Stimulated activated CD8-positive, alpha-beta memory T cell treated with anti-CD3 and anti-CD28 coated beads, Interleukin-12 subunit alpha, Interleukin-12 subunit beta, amount 100 ng/mL, for 1 hour (primary cell): ENCODE measurements at regions not wholly inside any gene's neighbourhood (a gene's known extent, or its start where the extent isn't known, plus 50 kb on each side); places are given as distances from the start of the nearest gene placed in this dataset.

Experiments used
- DNase-seq: peaks from one replicate; pipeline ENCODE4 v3.0.0-alpha.2; 2020; ENCODE audit warnings: low read depth

DNA sequence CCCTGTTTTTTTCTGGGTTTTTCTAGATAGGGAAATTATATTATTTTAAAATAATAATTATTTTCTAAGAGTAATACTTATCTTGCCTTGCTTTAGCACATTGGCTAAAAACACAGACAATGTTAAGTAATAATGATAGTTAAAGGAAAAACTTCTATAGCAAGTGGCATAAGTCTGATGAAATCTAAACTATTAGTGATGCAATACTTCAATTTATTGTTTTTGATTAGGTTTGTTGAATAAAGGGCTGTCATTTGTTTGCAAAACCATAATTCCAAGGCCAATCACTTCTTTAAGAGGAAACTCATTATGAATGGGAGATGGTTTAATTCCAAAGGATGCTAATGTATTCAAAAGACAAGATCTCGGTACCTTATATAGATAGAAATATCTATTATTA lies 293.8 kb upstream of the FBXL7 start:
- no peak for DNase-seq

- no peak for DNase-seq
These were observed 296.6 kb upstream of the FBXL7 start for GRCh38 chr5:15203376-15203775.

- no peak for DNase-seq
These were observed 309.0 kb upstream of the FBXL7 start for GRCh38 chr5:15191012-15191411.

- DNase-seq, result no peak
These were observed 311.9 kb upstream of the ANKH start for GRCh38 chr5:15183520-15183919.

DNA sequence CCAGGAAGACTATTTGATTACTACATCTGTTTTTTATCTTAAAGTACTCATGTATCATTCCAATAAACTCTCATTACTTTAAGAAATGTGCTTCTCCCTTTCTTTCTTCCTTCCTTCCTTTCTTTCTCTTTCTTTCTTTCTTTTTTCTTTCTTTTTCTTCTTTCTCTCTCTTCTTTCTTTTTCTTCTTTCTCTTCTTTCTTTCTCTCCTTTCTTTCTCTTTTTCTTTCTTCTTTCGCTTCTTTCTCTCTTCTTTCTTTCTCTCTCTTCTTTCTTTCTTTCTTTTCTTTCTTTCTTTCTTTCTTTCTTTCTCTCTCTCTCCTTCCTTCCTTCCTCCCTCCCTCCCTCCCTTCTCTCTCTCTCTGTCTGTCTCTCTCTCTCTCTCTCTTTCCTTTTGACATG lies 298.6 kb upstream of the ANKH start:
- no peak for DNase-seq

GRCh38 chr5:15168358-15168757 lies 296.8 kb upstream of the ANKH start:
- DNase-seq, result no peak

GRCh38 chr5:15160091-15160490 lies 288.5 kb upstream of the ANKH start:
- no peak for DNase-seq

- no peak for DNase-seq
These were observed 288.0 kb upstream of the ANKH start for GRCh38 chr5:15159606-15160005.

DNA sequence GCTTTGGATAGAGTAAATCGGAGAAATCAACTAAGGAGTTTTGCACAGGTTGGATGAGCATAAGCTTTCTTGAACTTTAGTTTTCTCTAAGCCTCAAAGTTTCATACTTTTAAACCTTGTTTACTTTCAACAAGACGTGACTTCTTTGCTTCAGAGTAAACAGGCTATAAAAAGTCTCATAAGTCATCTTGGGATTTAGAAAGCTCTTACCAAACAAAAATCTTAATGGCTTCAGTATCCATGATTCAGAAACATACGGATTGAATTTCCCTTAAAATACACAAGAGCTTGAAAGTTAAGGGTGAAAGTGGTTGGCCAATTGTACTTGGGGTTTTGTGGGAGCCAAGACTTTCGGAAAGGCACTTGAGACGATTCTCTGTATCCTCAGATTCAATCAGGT lies 270.9 kb upstream of the ANKH start:
- DNase-seq, result no peak

DNA sequence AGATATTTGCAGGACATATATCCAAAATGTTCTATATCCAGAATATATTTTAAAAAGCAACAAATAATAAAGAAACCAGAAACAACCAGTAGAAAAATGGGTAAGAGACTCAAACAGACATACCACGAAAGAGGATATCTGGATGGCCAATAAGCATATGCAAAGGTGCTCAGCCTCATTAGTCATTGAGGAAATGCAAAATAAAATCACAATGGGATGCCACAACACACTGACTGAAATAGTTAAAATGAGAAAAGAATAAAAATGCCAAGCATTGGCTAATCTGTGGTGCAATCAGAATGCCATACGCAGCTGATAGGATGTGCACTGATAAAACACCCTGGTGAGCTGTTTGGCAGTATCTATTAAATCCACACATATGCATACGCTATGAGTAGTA lies 265.8 kb upstream of the ANKH start:
- DNase-seq, result no peak

DNA sequence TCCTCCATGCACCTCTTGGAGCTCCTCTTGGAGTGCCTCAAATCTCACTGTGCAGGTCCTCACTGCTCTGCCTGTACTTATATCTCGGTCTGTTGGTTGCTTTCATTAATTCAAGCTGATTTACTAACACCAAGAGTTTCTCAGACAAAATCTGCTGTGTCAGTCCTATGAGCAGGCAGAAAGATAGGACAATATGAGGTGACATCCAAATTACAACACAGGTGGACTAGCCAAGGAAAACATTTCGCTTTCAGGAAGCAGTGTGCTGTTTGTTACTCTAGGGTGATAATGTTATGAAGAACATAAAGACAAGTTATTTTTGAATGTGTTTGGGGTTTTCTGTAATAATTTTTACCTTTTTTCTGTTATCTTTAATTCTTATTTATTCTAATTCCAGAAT lies 264.1 kb upstream of the ANKH start:
- DNase-seq, result no peak

DNA sequence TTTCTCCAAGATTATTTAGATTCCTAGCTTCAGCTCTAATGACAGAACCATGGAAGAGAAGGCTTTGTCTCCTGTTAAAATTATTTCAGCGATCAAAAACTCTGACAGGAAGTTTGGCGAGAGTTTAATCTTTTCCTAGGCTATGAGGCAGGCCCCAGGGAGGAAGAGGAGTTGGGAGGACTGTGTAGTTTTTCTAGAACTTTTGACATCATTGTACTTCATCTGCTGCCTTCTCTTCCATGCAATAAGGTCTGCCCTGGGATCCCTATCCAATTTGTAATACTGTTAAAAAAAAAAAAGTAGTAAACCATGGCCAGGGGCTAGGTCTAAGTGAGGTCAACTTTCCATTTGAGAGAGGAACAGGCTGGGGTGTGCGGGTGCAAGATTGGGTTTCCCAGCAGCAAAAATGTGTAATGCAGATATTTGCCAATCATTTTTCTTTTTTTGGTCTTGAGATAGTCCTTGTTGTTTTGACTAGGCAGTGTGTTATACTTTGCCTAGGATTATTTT lies 261.9 kb upstream of the ANKH start:
- no peak for DNase-seq

- DNase-seq, result no peak
These were observed 261.3 kb upstream of the ANKH start for GRCh38 chr5:15132816-15133405.

DNA sequence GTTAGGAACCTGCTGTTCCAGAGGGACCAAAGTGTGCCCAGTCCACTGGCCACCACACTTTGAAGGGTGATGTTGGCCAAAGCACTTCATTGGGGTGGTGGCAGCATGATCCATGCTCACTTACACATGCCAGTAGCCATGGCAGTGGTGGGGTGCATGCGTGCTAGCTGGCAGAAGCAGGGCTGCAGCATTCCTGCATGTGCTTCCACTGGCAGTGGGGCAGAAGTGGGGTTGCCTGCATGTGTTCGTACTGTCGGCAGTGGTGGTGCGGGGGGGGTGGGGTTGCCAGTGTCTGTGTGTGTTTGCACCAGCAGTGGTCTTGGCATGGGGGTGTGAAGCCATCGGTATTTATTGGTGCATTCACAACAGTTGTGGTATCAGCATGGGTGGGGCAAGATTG lies 260.3 kb upstream of the ANKH start:
- DNase-seq, result no peak

GRCh38 chr5:15124871-15125568 lies 253.4 kb upstream of the ANKH start:
- DNase-seq, result no peak

DNA sequence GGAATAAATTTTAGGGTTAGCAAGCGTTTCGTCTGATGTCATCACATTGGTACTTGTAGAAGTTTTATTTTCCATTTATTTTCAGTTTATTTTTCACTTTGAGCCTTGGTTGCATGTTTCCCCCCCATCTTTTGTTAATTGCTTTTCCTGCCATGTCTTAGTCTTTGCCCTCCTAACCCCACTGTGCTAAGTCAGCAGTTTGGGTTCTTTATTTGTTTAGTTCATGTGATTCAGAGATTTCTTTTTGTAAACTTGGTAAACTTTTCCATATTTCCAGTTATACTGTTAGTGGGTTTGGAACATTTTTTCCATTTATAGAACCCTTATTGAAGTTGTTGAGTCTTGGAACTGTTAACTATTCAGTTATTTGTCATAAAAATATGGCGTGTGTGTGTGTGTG lies 252.9 kb upstream of the ANKH start:
- no peak for DNase-seq

DNA sequence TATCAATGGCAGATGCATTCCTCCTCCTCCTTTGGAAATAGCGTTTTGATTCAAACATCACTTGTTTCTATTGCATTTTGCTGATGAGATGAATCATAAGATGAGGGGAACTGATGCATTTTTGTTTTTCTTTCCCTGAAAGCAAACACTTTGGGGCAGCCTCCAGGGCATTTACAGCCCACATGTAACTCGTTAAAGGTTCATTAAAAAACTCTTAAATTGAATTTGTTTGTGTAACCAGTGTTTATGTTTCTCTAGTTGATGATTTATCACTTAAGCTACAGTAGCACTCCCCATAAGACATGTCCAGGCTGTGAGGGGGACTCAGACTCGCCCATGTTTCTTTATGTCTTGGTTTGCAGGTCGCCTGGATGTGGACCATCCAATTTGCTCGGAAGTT lies 246.1 kb upstream of the ANKH start:
- no peak for DNase-seq

- DNase-seq, result no peak
These were observed 245.4 kb upstream of the ANKH start for GRCh38 chr5:15116996-15117395.

- DNase-seq, result no peak
These were observed 235.1 kb upstream of the ANKH start for GRCh38 chr5:15106530-15107283.

- DNase-seq, result no peak
These were observed 234.3 kb upstream of the ANKH start for GRCh38 chr5:15105799-15106393.

DNA sequence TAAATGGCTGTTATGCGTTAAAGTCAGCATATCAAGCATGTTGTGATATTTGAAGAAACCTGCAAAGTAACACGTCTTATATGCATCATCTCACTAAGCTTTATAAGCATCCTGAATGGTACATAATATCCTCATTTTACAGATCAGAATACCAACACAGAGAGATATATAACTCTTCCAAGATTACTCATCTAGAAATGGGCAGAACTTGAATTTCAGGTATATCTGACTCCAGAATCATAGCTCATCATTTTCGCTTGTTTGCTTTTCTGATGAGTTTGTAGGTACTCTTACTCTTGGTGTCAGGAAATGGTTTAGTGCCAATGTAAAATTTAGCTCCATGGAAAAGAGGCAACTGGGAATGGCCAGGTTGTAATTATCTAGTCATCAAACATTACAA lies 232.3 kb upstream of the ANKH start:
- DNase-seq, result no peak

DNA sequence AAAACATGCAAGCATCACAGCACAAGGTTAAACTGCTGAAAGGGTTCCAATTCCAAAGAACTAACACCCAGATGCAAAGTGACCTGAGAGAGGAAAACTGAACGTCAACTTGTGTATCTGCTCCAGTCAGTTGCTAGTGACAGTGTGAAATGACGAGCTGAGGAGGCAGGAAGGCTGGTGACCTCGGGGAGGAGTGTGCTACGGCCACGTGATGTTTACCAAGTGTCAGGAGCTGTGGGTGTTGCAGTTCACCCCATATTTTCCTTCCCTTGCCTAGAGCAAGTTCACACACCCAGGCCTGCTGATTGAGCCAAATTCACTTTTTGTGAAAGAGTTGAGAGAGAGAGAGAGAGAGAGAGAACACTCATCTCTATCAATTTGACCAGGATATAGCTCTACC lies 231.6 kb upstream of the ANKH start:
- DNase-seq, result no peak

- DNase-seq, result no peak
These were observed 226.0 kb upstream of the ANKH start for GRCh38 chr5:15097552-15097951.
